HL-60 (cell line): ENCODE measurements at regions not wholly inside any gene's neighbourhood (a gene's known extent, or its start where the extent isn't known, plus 50 kb on each side); places are given as distances from the start of the nearest gene placed in this dataset.

Source experiments
- DNase-seq, 2 experiments: peaks; one replicate each; pipeline ENCODE4 v3.0.0-alpha.2; 2010 to 2020; ENCODE audit warnings: low read depth in 1 of 2, low spot score in 1 of 2
- H3K27ac ChIP-seq: fragments of 250-450 bp; sonication (Bioruptor Pico); replicated peaks from 2 replicates; pipeline ENCODE4 v1.5.1; 2020; ENCODE audit warnings: mild to moderate bottlenecking, moderate library complexity
- H3K27me3 ChIP-seq: fragments of 250-450 bp; sonication (Bioruptor Pico); 2 replicates; pipeline ENCODE4 v1.5.1; 2021; ENCODE audit warnings: mild to moderate bottlenecking, moderate library complexity; ENCODE audit not compliant: insufficient read depth, poor library complexity, severe bottlenecking
- H3K4me3 ChIP-seq: replicated peaks from 2 replicates; pipeline ENCODE4 v1.5.1; 2011; ENCODE audit warnings: mild to moderate bottlenecking, control low read depth, low read length; ENCODE audit not compliant: insufficient read depth
- GABPA ChIP-seq: IDR thresholded peaks from 2 replicates; pipeline ENCODE4 v1.6.1; 2012; ENCODE audit warnings: low read depth
- POLR2AphosphoS5 ChIP-seq: IDR thresholded peaks from 2 replicates; pipeline ENCODE4 v1.6.1; 2012; ENCODE audit warnings: low read depth
- SPI1 ChIP-seq: IDR thresholded peaks from 2 replicates; pipeline ENCODE4 v1.6.1; 2012; ENCODE audit warnings: low read depth, mild to moderate bottlenecking, borderline replicate concordance
- TF ChIP-seq, protein P1 (sequence below): IDR thresholded peaks from one replicate; pipeline ENCODE4 v1.5.1; 2011; ENCODE audit warnings: low read length, control low read depth, inconsistent platforms; ENCODE audit not compliant: insufficient read depth
- TF ChIP-seq, protein P2 (sequence below): IDR thresholded peaks from 2 replicates; pipeline ENCODE4 v1.6.1; 2012; ENCODE audit warnings: low read depth; ENCODE audit not compliant: insufficient replicate concordance

DNA sequence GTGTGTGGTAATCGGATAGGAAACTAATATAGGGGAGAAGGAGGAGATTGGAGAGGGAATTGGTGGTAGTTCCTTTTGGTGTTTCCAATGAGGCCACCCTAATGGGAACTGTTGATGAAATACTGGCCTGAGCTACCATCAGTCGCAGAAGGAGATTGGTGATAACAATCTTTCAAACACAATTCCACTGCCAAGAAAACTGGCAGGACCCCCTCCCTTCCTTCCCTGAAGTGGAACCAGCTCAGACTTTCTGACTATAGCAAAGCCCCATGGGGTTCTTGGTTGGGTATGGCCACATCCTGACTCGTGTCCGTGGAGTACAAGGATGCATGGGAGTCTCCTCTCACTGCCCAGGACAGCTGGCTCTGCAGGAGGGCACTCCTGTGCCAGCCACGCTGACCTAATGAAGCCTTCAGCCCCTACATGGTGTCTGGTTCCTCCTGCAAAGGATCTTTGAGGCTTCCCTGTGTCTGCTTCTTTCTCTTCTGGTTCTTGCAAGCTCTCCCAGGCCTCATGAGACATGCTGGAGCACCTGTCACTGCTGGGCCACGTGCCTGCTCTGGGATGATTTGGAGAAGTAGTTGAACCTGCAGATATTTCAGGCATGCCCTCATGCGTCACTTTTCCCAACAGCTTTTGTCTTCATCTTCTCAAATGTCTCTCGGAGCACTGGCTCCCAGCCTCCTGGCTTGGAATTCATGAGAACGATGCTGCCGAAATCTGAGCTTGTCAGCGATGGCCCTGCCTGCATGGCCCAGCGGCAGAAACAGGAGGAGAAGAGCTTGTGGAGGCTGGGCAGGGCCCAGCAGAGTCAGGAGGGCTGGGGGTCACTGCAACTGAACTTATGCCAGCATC is 90.0 kb upstream of the ADPGK start:
- no peak for DNase-seq
- Histone ChIP-seq H3K27ac (no peak overlapping the region), H3K27me3 (no peaks in the 10 kb centered on the region)

DNA sequence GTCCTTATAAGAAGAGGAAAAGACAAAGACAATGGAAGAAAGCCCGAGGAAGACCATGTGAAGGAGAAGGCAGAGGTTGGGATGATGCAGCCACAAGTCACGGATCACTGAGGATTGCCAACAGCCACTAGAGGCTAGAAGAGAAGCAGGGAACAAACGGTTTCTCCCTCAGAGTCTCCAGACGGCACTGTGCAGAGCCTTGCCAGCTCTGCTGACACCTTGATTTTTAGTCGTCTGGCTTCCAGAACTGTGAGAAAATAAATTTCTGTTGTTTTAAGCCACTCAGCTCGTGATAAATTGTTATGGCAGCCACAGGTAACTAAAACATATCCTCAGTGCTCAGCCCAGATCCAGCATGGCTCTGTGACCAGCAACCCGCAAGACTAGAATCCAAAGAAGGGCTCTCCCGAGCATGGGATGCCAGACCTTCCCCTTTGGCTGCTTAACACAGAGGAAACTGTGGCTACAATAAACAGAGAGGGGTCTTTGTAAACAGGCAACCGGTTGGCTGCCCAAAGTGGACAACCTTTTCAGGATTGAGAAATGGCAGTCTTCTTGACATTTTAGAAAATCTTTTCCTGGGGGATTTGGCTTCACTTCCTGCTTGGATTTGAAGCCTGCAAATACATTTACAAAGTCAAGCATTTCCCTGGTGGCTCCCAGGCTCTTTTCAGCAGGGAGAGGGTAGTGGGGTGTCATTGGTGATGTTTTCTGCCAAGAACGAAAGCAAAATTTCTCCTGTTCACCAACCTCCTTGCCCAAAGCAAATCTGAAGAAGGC is 88.7 kb upstream of the ADPGK start:
- Histone ChIP-seq H3K27ac (no peak overlapping the region), H3K27me3 (no peaks in the 10 kb centered on the region), H3K4me3 (no peak overlapping the region)
- no peak for DNase-seq
- TF ChIP-seq GABPA (no peak), SPI1 (no peak), POLR2AphosphoS5 (no peak)
- TF ChIP-seq, protein P1, sequence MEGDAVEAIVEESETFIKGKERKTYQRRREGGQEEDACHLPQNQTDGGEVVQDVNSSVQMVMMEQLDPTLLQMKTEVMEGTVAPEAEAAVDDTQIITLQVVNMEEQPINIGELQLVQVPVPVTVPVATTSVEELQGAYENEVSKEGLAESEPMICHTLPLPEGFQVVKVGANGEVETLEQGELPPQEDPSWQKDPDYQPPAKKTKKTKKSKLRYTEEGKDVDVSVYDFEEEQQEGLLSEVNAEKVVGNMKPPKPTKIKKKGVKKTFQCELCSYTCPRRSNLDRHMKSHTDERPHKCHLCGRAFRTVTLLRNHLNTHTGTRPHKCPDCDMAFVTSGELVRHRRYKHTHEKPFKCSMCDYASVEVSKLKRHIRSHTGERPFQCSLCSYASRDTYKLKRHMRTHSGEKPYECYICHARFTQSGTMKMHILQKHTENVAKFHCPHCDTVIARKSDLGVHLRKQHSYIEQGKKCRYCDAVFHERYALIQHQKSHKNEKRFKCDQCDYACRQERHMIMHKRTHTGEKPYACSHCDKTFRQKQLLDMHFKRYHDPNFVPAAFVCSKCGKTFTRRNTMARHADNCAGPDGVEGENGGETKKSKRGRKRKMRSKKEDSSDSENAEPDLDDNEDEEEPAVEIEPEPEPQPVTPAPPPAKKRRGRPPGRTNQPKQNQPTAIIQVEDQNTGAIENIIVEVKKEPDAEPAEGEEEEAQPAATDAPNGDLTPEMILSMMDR, result no peak
- TF ChIP-seq, protein P2, sequence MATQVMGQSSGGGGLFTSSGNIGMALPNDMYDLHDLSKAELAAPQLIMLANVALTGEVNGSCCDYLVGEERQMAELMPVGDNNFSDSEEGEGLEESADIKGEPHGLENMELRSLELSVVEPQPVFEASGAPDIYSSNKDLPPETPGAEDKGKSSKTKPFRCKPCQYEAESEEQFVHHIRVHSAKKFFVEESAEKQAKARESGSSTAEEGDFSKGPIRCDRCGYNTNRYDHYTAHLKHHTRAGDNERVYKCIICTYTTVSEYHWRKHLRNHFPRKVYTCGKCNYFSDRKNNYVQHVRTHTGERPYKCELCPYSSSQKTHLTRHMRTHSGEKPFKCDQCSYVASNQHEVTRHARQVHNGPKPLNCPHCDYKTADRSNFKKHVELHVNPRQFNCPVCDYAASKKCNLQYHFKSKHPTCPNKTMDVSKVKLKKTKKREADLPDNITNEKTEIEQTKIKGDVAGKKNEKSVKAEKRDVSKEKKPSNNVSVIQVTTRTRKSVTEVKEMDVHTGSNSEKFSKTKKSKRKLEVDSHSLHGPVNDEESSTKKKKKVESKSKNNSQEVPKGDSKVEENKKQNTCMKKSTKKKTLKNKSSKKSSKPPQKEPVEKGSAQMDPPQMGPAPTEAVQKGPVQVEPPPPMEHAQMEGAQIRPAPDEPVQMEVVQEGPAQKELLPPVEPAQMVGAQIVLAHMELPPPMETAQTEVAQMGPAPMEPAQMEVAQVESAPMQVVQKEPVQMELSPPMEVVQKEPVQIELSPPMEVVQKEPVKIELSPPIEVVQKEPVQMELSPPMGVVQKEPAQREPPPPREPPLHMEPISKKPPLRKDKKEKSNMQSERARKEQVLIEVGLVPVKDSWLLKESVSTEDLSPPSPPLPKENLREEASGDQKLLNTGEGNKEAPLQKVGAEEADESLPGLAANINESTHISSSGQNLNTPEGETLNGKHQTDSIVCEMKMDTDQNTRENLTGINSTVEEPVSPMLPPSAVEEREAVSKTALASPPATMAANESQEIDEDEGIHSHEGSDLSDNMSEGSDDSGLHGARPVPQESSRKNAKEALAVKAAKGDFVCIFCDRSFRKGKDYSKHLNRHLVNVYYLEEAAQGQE, result no peak

More for the DNA sequence above, 90.0 kb upstream of the ADPGK start:
- no peak overlapping the region for H3K4me3 ChIP-seq
- TF ChIP-seq, protein P2, result no peak
- TF ChIP-seq POLR2AphosphoS5 (no peak), GABPA (no peak), SPI1 (no peak)
- TF ChIP-seq, protein P1, result no peak

DNA sequence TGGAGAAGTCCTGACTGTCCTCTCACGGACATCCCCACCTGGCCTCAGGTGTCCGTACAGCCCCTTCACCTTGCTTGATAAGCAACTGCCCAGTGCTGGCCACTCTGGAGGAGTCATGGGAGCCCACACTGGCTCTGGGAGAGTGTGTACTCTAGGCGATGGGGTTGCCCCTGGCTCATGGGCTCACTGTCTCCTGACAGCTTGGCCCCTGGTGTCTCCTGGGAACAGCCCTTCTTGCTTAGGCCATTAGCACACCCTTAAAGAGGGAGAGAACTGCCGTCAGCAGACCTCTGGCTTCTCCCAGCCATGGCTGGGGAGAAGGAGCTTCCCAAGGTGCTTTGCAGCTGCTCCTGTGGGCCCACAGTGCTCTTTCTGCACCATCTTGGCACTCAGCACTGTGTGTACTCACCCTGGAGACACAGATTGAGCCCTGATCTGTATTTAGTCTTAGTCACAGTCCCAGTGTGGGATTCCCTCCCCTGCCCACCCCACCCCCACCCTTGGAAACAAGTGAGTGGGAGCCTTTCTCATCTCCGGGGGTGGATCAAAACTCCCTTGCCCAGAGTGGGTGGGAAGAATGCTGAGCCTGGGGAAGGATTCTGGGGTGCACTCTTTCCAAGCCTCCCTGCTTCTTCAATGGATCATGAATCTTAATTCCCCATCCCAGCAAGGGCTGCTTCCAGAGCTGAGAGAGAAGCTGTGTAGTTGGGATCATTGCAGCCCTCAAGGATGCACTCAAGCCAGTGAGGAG is 83.5 kb upstream of the ADPGK start:
- Histone ChIP-seq H3K27me3 (peaks cover 9% of the 10 kb centered on the region), H3K4me3 (no peak overlapping the region), H3K27ac (no peak overlapping the region)
- TF ChIP-seq, protein P2, result no peak
- TF ChIP-seq SPI1, result no peak
- TF ChIP-seq, protein P1, result no peak
- no peak for TF ChIP-seq POLR2AphosphoS5
- TF ChIP-seq GABPA, result no peak
- no peak for DNase-seq
